ENCODE measurements at regions not wholly inside any gene's neighbourhood (a gene's known extent, or its start where the extent isn't known, plus 50 kb on each side); places are given as distances from the start of the nearest gene placed in this dataset.
"Not testable (repeated sequence)": the region's sequence is repeated elsewhere in the genome, so short reads cannot be mapped to it uniquely, and the experiment has no call there.

GRCh38 chr2:120544522-120544921 is 191.1 kb upstream of the GLI2 start:
- DNase-seq (ENCODE audit: extremely low read depth, low read depth), result no peak

GRCh38 chr2:120545007-120545406 is 190.7 kb upstream of the GLI2 start:
- not testable (repeated sequence) for DNase-seq (ENCODE audit: extremely low read depth, low read depth)

More at GRCh38 chr2:120544522-120544921, 191.1 kb upstream of the GLI2 start:
- no peak for TF ChIP-seq CTCF (IDR thresholded peaks at IDR 0.05; ENCODE audit: low read depth, low read length)

GRCh38 chr2:120545521-120546047 is 190.1 kb upstream of the GLI2 start:
- DNase-seq (ENCODE audit: extremely low read depth, low read depth), result no peak
- no peak for TF ChIP-seq CTCF (IDR thresholded peaks at IDR 0.05; ENCODE audit: low read depth, low read length)

GRCh38 chr2:120546048-120546864 is 189.4 kb upstream of the GLI2 start:
- peak; percentile 76 for DNase-seq (ENCODE audit: extremely low read depth, low read depth)
- no peak for TF ChIP-seq CTCF (IDR thresholded peaks at IDR 0.05; ENCODE audit: low read depth, low read length)

GRCh38 chr2:120546865-120547390 is 188.7 kb upstream of the GLI2 start:
- no peak for TF ChIP-seq CTCF (IDR thresholded peaks at IDR 0.05; ENCODE audit: low read depth, low read length)
- DNase-seq (ENCODE audit: extremely low read depth, low read depth), result no peak

- no peak for DNase-seq (ENCODE audit: extremely low read depth, low read depth)
- TF ChIP-seq CTCF (IDR thresholded peaks at IDR 0.05; ENCODE audit: low read depth, low read length), result no peak
Measured at GRCh38 chr2:120547662-120548061, 188.0 kb upstream of the GLI2 start.

- TF ChIP-seq CTCF (IDR thresholded peaks at IDR 0.05; ENCODE audit: low read depth, low read length), result no peak
Measured at GRCh38 chr2:120548627-120549608, 186.8 kb upstream of the GLI2 start.

More at GRCh38 chr2:120548627-120549608, 186.8 kb upstream of the GLI2 start:
- no peak for DNase-seq (ENCODE audit: extremely low read depth, low read depth)

Measured in AG09319 (cell line).